ENCODE measurements at regions not wholly inside any gene's neighbourhood (a gene's known extent, or its start where the extent isn't known, plus 50 kb on each side); places are given as distances from the start of the nearest gene placed in this dataset.
A peak's percentile ranks its signal among the peaks of the same experiment; 100 is the strongest.

DNA sequence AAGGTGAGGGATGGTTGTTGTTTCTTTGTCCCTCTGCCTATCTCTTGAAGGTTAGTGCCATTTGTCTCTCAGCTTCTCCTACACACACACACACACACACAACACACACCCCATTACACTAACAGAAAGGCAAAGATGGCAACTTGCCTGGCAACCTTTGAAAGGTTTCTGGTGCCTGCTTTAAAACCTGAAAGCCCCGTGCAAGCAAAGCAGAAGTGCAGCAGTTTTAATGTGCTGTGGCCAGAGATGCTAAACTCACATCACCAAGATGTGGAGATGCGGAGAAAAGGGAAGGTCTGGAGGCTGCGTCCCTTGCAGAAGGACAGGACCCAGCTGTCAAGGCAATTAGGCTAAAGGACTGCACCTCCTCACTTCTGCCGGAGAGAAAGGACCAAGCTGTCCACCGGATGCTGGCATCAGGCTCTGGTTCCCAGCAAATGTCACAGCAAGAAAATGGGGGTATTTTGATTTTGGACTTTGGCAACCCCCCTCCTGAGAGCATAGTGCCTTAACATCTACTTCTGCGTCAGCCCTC is 196.4 kb downstream of the ARL4C start:
- no peak overlapping the region for H3K27ac ChIP-seq
- no peaks in the 10 kb centered on the region for H3K4me1 ChIP-seq
- H3K27me3 ChIP-seq, result no peaks in the 10 kb centered on the region
- no peaks in the 10 kb centered on the region for H3K36me3 ChIP-seq
- 77 to 81% methylated on average over 6 of the region's 6 CpGs for WGBS, 2 donors
- H3K4me3 ChIP-seq, result no peak overlapping the region
- H3K9me3 ChIP-seq, result no peaks in the 10 kb centered on the region
- no peak for TF ChIP-seq POLR2A (IDR thresholded peaks at IDR 0.05)
- no peak for DNase-seq (ENCODE audit: low spot score in 2 of 2)

DNA sequence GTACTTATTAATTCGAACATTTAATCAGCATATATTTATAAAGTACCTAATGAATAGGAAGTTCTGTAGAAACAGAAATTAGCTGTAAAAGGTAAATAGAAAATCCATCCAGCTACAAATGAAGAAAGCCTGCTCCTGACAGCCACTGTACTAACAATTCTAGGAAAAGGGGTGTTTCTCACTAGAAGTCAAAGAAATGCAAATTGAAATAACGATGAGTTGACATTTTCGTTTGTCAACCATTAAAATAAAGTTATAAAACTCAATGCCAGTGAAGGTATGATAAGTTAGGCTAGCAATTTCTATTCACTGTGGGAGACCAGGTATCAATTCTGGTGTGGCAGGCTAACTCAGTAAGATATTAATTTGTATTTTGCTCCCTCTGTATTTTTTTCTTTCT is 198.0 kb downstream of the ARL4C start:
- no peak for DNase-seq (ENCODE audit: low spot score in 2 of 2)
- no peak overlapping the region for H3K27ac ChIP-seq
- H3K36me3 ChIP-seq, result no peaks in the 10 kb centered on the region
- H3K9me3 ChIP-seq, result no peaks in the 10 kb centered on the region
- H3K4me3 ChIP-seq, result no peak overlapping the region
- 75 to 81% methylated on average over 3 of the region's 3 CpGs for WGBS, 2 donors
- H3K27me3 ChIP-seq, result no peaks in the 10 kb centered on the region
- no peak for TF ChIP-seq POLR2A (IDR thresholded peaks at IDR 0.05)
- TF ChIP-seq, protein P1, sequence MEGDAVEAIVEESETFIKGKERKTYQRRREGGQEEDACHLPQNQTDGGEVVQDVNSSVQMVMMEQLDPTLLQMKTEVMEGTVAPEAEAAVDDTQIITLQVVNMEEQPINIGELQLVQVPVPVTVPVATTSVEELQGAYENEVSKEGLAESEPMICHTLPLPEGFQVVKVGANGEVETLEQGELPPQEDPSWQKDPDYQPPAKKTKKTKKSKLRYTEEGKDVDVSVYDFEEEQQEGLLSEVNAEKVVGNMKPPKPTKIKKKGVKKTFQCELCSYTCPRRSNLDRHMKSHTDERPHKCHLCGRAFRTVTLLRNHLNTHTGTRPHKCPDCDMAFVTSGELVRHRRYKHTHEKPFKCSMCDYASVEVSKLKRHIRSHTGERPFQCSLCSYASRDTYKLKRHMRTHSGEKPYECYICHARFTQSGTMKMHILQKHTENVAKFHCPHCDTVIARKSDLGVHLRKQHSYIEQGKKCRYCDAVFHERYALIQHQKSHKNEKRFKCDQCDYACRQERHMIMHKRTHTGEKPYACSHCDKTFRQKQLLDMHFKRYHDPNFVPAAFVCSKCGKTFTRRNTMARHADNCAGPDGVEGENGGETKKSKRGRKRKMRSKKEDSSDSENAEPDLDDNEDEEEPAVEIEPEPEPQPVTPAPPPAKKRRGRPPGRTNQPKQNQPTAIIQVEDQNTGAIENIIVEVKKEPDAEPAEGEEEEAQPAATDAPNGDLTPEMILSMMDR (IDR thresholded peaks at IDR 0.05), result no peak
- no peak for TF ChIP-seq EP300 (IDR thresholded peaks at IDR 0.05)
- H3K4me1 ChIP-seq, result no peaks in the 10 kb centered on the region

DNA sequence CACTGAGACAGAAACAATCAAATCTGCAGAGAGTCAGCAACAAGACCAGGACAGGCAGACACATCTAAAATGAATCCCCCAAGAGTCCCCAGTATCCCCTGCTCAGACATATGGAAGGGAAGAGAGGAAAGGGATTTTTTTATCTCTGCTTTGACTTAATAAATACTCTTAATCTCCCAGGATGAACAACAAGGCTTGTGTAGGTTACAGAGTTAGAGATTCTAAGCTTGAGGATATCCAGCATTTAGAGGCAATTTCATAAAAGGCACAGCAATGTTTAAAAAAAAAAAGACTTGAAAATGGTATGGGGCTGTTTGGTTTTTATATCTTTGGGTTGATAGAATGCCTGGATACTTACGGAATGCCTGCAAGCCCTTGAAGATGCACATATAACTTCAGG is 199.9 kb downstream of the ARL4C start:
- H3K36me3 ChIP-seq, result no peaks in the 10 kb centered on the region
- no peaks in the 10 kb centered on the region for H3K27me3 ChIP-seq
- TF ChIP-seq EP300 (IDR thresholded peaks at IDR 0.05) (no peak), POLR2A (IDR thresholded peaks at IDR 0.05) (no peak)
- TF ChIP-seq, protein P1 (IDR thresholded peaks at IDR 0.05), result no peak
- no peak overlapping the region for H3K27ac ChIP-seq
- no peaks in the 10 kb centered on the region for H3K9me3 ChIP-seq
- H3K4me3 ChIP-seq, result no peak overlapping the region
- DNase-seq (ENCODE audit: low spot score in 2 of 2), result no peak
- no peaks in the 10 kb centered on the region for H3K4me1 ChIP-seq
- 69 to 88% methylated on average over 1 of the region's 1 CpG for WGBS, 2 donors

DNA sequence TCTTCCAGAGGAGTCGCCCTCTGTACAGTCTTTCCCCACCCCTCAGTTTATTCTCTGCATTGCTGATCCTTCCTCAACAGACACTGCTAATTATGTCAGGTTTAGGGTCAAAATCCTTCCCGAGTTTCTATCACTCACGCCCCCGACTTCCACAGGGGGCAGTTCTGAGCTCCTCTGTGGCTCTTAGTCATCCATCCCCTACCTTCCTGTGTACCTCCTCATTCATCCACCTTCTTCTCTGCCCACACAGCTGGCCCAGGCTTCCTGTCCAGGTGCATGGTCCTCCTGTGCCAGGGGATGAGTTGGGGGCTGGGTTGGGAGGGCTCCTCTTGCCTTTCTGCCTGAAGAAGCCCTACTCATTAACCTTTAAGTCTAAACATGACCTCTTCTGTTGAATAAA is 202.9 kb downstream of the ARL4C start:
- TF ChIP-seq EP300 (IDR thresholded peaks at IDR 0.05) (no peak), POLR2A (IDR thresholded peaks at IDR 0.05) (no peak)
- TF ChIP-seq, protein P1 (IDR thresholded peaks at IDR 0.05), result no peak
- Histone ChIP-seq H3K9me3 (no peaks in the 10 kb centered on the region), H3K36me3 (no peaks in the 10 kb centered on the region), H3K4me1 (peaks cover 0 to 16% (median 0%) of the 10 kb centered on the region in 4 donors), H3K27ac (no peak overlapping the region), H3K27me3 (no peaks in the 10 kb centered on the region), H3K4me3 (no peak overlapping the region)
- WGBS, 2 donors, result 51 to 54% methylated on average over 4 of the region's 4 CpGs
- no peak for DNase-seq (ENCODE audit: low spot score in 2 of 2)

DNA sequence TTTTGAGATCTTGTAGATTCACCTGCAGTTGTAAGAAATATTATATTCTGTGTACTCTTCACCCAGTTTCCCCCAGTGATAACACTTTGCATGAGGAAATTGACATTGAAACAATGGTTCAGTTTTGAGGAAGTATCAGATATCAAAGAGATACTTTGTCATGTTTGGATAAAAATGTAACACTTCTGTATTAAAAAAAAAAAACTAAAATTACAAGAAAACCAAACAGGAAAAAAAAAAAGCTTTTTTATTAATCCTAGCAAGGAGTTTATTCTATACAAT is 204.0 kb downstream of the ARL4C start:
- peaks cover 0 to 16% (median 0%) of the 10 kb centered on the region in 4 donors for H3K4me1 ChIP-seq
- no peaks in the 10 kb centered on the region for H3K27me3 ChIP-seq
- H3K36me3 ChIP-seq, result no peaks in the 10 kb centered on the region
- no peak for DNase-seq (ENCODE audit: low spot score in 2 of 2)
- peak overlapping the region in 1 of 4 donors; percentile 6 for H3K27ac ChIP-seq
- H3K9me3 ChIP-seq, result no peaks in the 10 kb centered on the region
- no peak for TF ChIP-seq POLR2A (IDR thresholded peaks at IDR 0.05)
- TF ChIP-seq EP300 (IDR thresholded peaks at IDR 0.05), result no peak
- TF ChIP-seq, protein P1 (IDR thresholded peaks at IDR 0.05), result no peak
- H3K4me3 ChIP-seq, result no peak overlapping the region
